B cell (primary cell): ENCODE measurements at regions not wholly inside any gene's neighbourhood (a gene's known extent, or its start where the extent isn't known, plus 50 kb on each side); places are given as distances from the start of the nearest gene placed in this dataset.

ENCODE experiments used
- ATAC-seq: fragments of 200-7000 bp; cut with Tn5 transposase; one replicate; pipeline ENCODE4 v1.10.0; 2021; ENCODE audit warnings: low read depth, mild to moderate bottlenecking, moderate number of reproducible peaks, moderate library complexity
- CTCF ChIA-PET: fragments of 350-600 bp; sonication (Branson Sonifier 250); formaldehyde crosslinking; loops from one replicate; lab custom pipeline; 2021; ENCODE audit warnings: antibody characterized with exemption, inconsistent platforms; lab: Charles Lee
- POLR2A ChIA-PET: fragments of 350-600 bp; sonication (Branson Sonifier 250); formaldehyde crosslinking; loops from one replicate; lab custom pipeline; 2021; ENCODE audit warnings: antibody characterized with exemption; lab: Charles Lee
- DNase-seq: peaks from one replicate; pipeline ENCODE4 v3.0.0; 2013
- H2AFZ ChIP-seq: 2 replicates; pipeline ENCODE4 v1.6.1; 2012; ENCODE audit warnings: mild to moderate bottlenecking, low read depth, low read length; ENCODE audit not compliant: insufficient read depth, poor library complexity, severe bottlenecking
- H3K27ac ChIP-seq, 2 donors: 1 replicate in 1 of 2; 2 replicates in 1 of 2; pipeline ENCODE4 v1.5.1; 2012 to 2013; ENCODE audit warnings: low read length in 2 of 2, mild to moderate bottlenecking in 2 of 2, moderate library complexity in 1 of 2
- H3K27me3 ChIP-seq, 4 experiments: fragments of 200-600 bp in 1 of 4; sonication (generic) in 1 of 4; replicated peaks in 1 of 4; 1 replicate in 2 of 4; 2 replicates in 2 of 4; pipeline versions ENCODE4 v1.6.1 to v1.7.0; 2013 to 2016; ENCODE audit warnings: low read length in 3 of 4, mild to moderate bottlenecking in 2 of 4, mixed read lengths in 1 of 4, moderate library complexity in 1 of 4; ENCODE audit not compliant: insufficient read depth in 4 of 4, control insufficient read depth in 3 of 4; ENCODE audit errors: control extremely low read depth in 1 of 4
- H3K36me3 ChIP-seq, 2 experiments: replicated peaks in 1 of 2; 1 replicate in 1 of 2; 2 replicates in 1 of 2; pipeline versions ENCODE4 v1.6.1 to v1.7.1; 2013; ENCODE audit warnings: low read length in 1 of 2; ENCODE audit not compliant: insufficient read depth in 2 of 2, control insufficient read depth in 1 of 2; ENCODE audit errors: control extremely low read depth in 1 of 2, extremely low read depth in 1 of 2
- H3K4me1 ChIP-seq, 2 donors: fragments of 200-600 bp in 1 of 2; sonication (generic) in 1 of 2; 1 replicate in 1 of 2; 2 replicates in 1 of 2; pipeline versions ENCODE4 v1.5.1 to v1.6.1; 2013 to 2017; ENCODE audit warnings: low read length in 2 of 2; ENCODE audit not compliant: control insufficient read depth in 2 of 2, insufficient read depth in 2 of 2
- H3K4me2 ChIP-seq: replicated peaks from 2 replicates; pipeline ENCODE3; 2012; ENCODE audit warnings: mild to moderate bottlenecking, low read depth, low read length; ENCODE audit not compliant: poor library complexity, severe bottlenecking
- H3K4me3 ChIP-seq, 5 experiments: fragments of 200-600 bp in 1 of 5; sonication (generic) in 1 of 5; 1 replicate in 3 of 5; 2 replicates in 2 of 5; pipeline versions ENCODE4 v1.5.1 to v1.7.0; 2011 to 2016; ENCODE audit warnings: low read length in 4 of 5, mild to moderate bottlenecking in 4 of 5, low read depth in 2 of 5, control low read depth in 1 of 5, moderate library complexity in 1 of 5; ENCODE audit not compliant: insufficient read depth in 1 of 5; ENCODE audit errors: control extremely low read depth in 1 of 5, extremely low read depth in 1 of 5
- H3K79me2 ChIP-seq: fragments of 200-600 bp; sonication (generic); one replicate; pipeline ENCODE4 v1.6.0; 2016; ENCODE audit warnings: low read length; ENCODE audit not compliant: control insufficient read depth, insufficient read depth
- H3K9ac ChIP-seq: fragments of 200-600 bp; sonication (generic); 2 replicates; pipeline ENCODE4 v1.6.1; 2017; ENCODE audit warnings: mild to moderate bottlenecking, low read length, moderate library complexity
- H3K9me3 ChIP-seq, 3 donors: one replicate each; pipeline versions ENCODE4 v1.6.1 to v1.7.1; 2013; ENCODE audit warnings: low read length in 2 of 3; ENCODE audit not compliant: control insufficient read depth in 2 of 3, insufficient read depth in 1 of 3; ENCODE audit errors: control extremely low read depth in 1 of 3
- H4K20me1 ChIP-seq: 2 replicates; pipeline ENCODE4 v1.6.0; 2012; ENCODE audit warnings: mild to moderate bottlenecking, low read length; ENCODE audit not compliant: insufficient read depth, control insufficient read depth, poor library complexity, severe bottlenecking
- H3K27ac Mint-ChIP-seq: one replicate; pipeline ENCODE4 v1.8.0; 2021; ENCODE audit warnings: mixed read lengths
- H3K27me3 Mint-ChIP-seq: one replicate; pipeline ENCODE4 v1.8.0; 2021; ENCODE audit warnings: mixed read lengths
- H3K4me1 Mint-ChIP-seq: one replicate; pipeline ENCODE4 v1.8.0; 2021; ENCODE audit warnings: mixed read lengths
- H3K4me3 Mint-ChIP-seq: one replicate; pipeline ENCODE4 v1.8.0; 2021; ENCODE audit warnings: mixed read lengths
- H3K9me3 Mint-ChIP-seq: one replicate; pipeline ENCODE4 v1.8.0; 2022; ENCODE audit warnings: mixed read lengths; ENCODE audit not compliant: insufficient read depth
- EZH2 ChIP-seq: IDR thresholded peaks from 2 replicates; pipeline ENCODE4 v1.6.1; 2012; ENCODE audit warnings: borderline replicate concordance, low read depth, mild to moderate bottlenecking, moderate library complexity, low read length; ENCODE audit not compliant: insufficient read depth, poor library complexity, severe bottlenecking
- WGBS: methylation state at CpG from one replicate; pipeline ENCODE4 v1.1.5; 2013; ENCODE audit warnings: missing lambda C conversion rate; ENCODE audit not compliant: insufficient coverage; 5-methylcytosine and 5-hydroxymethylcytosine counted together
- intact Hi-C: fragments of 100-400 bp; cut with micrococcal nuclease; formaldehyde crosslinking; loops from one replicate; pipeline ENCODE4 v1.10.0; 2022
- TF ChIP-seq, protein P1 (sequence below): fragments of 200-600 bp; IDR thresholded peaks from one replicate; pipeline ENCODE4 v1.8.0; 2022; ENCODE audit warnings: antibody characterized with exemption, mild to moderate bottlenecking

DNA sequence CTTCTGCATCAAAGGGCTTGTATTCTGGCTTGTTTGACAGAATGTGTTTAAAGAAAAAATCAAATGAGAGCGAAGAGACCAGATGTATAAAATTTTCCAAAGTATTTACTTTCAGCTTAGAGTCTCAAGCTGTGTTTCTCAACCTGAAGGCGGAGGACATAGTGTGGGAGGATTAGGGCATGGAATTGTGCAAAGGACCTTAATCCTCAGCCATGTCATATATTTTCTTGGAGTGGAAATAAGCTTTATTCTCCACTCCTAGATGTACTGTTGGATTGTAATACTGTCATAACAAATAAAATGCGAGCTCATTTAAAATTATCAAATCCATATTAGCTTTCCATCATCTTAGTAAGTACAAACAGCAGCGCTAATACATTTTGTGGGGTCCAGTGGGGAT, 154.0 kb downstream of the PAH start:
- no peak for TF ChIP-seq EZH2
- TF ChIP-seq, protein P1, sequence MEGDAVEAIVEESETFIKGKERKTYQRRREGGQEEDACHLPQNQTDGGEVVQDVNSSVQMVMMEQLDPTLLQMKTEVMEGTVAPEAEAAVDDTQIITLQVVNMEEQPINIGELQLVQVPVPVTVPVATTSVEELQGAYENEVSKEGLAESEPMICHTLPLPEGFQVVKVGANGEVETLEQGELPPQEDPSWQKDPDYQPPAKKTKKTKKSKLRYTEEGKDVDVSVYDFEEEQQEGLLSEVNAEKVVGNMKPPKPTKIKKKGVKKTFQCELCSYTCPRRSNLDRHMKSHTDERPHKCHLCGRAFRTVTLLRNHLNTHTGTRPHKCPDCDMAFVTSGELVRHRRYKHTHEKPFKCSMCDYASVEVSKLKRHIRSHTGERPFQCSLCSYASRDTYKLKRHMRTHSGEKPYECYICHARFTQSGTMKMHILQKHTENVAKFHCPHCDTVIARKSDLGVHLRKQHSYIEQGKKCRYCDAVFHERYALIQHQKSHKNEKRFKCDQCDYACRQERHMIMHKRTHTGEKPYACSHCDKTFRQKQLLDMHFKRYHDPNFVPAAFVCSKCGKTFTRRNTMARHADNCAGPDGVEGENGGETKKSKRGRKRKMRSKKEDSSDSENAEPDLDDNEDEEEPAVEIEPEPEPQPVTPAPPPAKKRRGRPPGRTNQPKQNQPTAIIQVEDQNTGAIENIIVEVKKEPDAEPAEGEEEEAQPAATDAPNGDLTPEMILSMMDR, result no peak
- no peaks in the 10 kb centered on the region for H3K4me1 Mint-ChIP-seq
- H4K20me1 ChIP-seq, result no peaks in the 10 kb centered on the region
- CTCF ChIA-PET, result interaction anchor here (0.9 kb wide), 1 partner anchor 13 kb away, joined by 3 read pairs; no protein-coding TSS in a partner anchor
- DNase-seq (no peak), ATAC-seq (no peak)
- no peak overlapping the region for H3K9ac ChIP-seq
- no peak overlapping the region for H2AFZ ChIP-seq
- intact Hi-C loops, result no loop called here
- peaks cover 0 to 4% (median 1%) of the 10 kb centered on the region in 4 experiments for H3K27me3 ChIP-seq
- POLR2A ChIA-PET, result no interaction called here
- H3K9me3 Mint-ChIP-seq, result no peaks in the 10 kb centered on the region
- H3K27me3 Mint-ChIP-seq, result peaks cover 24% of the 10 kb centered on the region
- no peak overlapping the region for H3K27ac ChIP-seq
- no CpG with 5 or more reads among the region's 4 CpGs for WGBS
- H3K4me3 ChIP-seq, result no peak overlapping the region
- H3K36me3 ChIP-seq, result no peaks in the 10 kb centered on the region
- no peak overlapping the region for H3K4me2 ChIP-seq
- H3K4me1 ChIP-seq, result no peaks in the 10 kb centered on the region
- no peaks in the 10 kb centered on the region for H3K79me2 ChIP-seq
- H3K4me3 Mint-ChIP-seq, result no peak overlapping the region
- H3K27ac Mint-ChIP-seq, result no peak overlapping the region
- no peaks in the 10 kb centered on the region for H3K9me3 ChIP-seq

DNA sequence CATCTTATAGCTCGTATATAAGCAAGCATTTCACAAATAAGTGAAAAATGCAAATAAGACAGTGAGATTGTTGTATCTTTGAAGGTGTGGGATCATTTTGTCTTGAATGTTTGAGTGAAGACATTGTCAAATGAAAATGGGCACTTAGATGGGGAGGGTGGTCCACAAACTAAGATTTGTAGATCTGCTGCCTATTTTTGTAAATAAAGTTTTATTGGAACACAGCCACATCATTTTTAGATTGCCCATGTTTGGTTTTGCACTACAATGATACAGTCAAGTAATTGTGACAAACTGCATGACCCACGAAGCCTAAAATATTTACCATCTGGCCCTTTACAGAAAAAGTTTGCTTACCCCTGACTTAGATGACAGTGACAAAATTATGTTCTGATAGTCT, 156.7 kb downstream of the PAH start:
- H3K36me3 ChIP-seq, result no peaks in the 10 kb centered on the region
- no peak overlapping the region for H3K4me2 ChIP-seq
- no peak overlapping the region for H2AFZ ChIP-seq
- intact Hi-C loops, result no loop called here
- peaks cover 0 to 4% (median 2%) of the 10 kb centered on the region in 4 experiments for H3K27me3 ChIP-seq
- TF ChIP-seq EZH2, result no peak
- TF ChIP-seq, protein P1, result no peak
- DNase-seq (no peak), ATAC-seq (no peak)
- ChIA-PET CTCF (interaction anchor here (1.0 to 1.6 kb wide), 2 partner anchors 9 to 14 kb away, joined by 4 read pairs; no protein-coding TSS in a partner anchor), POLR2A (no interaction called here)
- no CpG with 5 or more reads among the region's 2 CpGs for WGBS
- Mint-ChIP-seq H3K27ac (no peak overlapping the region), H3K27me3 (peaks cover 30% of the 10 kb centered on the region), H3K4me1 (no peaks in the 10 kb centered on the region), H3K9me3 (no peaks in the 10 kb centered on the region), H3K4me3 (no peak overlapping the region)
- no peaks in the 10 kb centered on the region for H3K9me3 ChIP-seq
- H3K9ac ChIP-seq, result no peak overlapping the region
- H3K79me2 ChIP-seq, result no peaks in the 10 kb centered on the region
- H4K20me1 ChIP-seq, result no peaks in the 10 kb centered on the region
- no peak overlapping the region for H3K27ac ChIP-seq
- no peaks in the 10 kb centered on the region for H3K4me1 ChIP-seq
- no peak overlapping the region for H3K4me3 ChIP-seq
